ENCODE measurements at regions not wholly inside any gene's neighbourhood (a gene's known extent, or its start where the extent isn't known, plus 50 kb on each side); places are given as distances from the start of the nearest gene placed in this dataset.

DNA sequence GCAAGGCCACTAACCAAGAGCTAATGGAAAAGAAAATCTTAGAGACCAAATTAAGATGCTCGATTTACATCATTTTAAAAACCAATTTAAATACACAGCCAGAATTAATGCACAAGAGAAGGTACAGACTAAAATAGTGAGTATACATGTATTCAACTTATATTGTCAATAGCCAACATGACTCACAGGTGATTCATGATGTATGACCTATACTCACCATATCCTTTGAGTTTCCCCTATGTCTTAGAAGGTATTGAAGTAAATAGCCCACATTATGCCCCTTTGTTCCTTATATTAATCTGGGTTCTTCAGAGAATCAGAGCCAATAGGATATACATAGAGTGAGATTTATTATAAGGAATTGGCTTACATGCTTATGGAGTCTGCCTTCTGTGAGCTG is 97.5 kb upstream of the ANO3 start:
- DNase-seq (ENCODE audit: low read depth): no peak

- no peak for DNase-seq (ENCODE audit: low read depth)
These were observed 88.5 kb upstream of the ANO3 start for GRCh38 chr11:26243426-26243825.

DNA sequence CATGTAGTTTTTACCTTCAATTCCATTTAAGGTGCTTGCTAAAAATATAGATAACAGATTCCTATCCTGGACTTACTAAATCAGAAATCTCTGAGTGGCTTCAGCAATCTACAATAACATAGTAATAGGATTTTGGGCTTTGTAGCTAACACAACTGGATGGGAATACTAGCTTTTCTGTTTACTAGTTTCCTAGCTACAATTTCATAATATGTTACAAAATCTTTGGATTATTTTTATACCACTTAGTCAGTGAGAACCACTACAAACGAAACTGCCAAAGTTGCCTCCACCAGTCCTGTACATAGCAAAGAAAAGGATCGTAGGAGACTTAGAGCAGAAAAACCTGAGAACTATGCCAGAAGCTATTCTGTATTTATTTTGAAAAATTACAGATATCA is 87.7 kb upstream of the ANO3 start:
- DNase-seq (ENCODE audit: low read depth): peak; percentile 59

DNA sequence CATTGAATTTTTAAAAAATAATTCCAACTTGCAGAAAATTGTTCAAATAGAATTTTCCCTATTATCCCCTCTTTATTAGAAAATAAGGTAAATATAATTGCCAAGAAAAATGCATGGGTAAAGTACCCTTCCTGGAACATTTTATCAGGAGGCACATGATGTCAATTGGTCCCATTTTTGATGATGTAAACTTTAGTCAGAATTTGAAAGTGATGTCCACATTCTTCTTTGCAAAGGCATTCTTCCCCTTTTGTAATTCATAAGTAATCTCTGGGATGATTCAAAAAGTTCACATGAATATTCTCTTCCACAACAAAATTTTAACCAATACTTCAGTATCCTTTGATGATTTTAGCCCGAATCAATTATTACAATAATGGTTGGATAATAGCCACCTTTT is 86.9 kb upstream of the ANO3 start:
- DNase-seq (ENCODE audit: low read depth): peak; percentile 35

DNA sequence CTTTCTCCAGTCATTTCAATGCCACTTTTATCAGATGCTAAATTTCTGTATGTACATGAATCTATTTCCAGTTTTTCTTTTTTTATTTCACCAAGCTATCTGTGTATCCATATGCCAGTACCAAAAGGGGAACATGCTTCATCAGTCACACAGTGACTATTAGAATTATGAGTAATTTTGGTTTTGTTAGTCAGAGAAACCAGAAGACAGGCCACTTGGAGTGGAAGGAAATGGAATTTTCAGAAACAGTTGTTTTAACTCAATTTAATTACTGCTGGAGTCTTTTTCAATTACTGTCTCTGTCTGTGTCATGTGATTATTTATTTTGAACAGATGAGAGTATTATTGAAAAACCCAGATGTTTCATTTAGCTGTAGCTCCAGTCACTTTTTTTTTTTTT is 84.6 kb upstream of the ANO3 start:
- peak; percentile 84 for DNase-seq (ENCODE audit: low read depth)

GRCh38 chr11:26248661-26249060 is 83.3 kb upstream of the ANO3 start:
- no peak for DNase-seq (ENCODE audit: low read depth)

- DNase-seq (ENCODE audit: low read depth): no peak
These were observed 77.6 kb upstream of the ANO3 start for GRCh38 chr11:26254378-26254777.

GRCh38 chr11:26263769-26264168 is 68.2 kb upstream of the ANO3 start:
- DNase-seq (ENCODE audit: low read depth): no peak

GRCh38 chr11:26264266-26264665 is 67.7 kb upstream of the ANO3 start:
- DNase-seq (ENCODE audit: low read depth): no peak

DNA sequence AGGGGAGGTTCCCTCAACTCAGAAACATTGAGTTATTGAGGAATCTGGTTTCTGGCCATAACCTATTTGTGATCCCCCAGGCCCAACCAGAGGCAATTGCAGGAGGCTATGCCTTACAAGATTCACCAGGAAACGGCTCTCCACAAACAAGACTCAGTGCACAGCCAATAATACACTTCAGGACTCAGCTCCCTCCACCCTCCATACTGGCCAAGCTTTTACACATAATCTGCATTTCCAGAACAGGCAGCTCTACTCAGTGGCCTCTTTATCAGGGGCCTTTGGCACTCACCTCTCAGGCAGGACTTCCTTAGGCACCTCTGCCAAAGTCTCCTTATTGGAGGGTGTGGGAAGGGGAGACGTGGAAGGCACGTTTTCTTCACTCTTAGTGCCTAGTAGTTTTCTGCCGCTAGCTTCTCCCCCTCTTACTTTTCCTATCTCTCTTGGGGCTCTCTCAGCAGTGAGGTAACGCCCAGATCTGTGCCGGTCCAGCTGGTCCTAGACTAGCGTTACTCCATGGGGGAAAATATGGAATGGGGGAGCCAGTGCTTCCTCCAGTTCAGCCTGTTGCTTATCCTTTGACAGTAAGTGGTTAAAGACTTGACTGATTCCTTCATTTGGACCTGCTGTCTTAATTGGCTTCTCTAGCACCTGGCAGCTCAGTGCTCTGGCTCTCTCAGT is 62.8 kb upstream of the ANO3 start:
- DNase-seq (ENCODE audit: low read depth): no peak

- no peak for DNase-seq (ENCODE audit: low read depth)
These were observed 60.3 kb upstream of the ANO3 start for GRCh38 chr11:26271666-26272065.

GRCh38 chr11:26276798-26277424 is 55.0 kb upstream of the ANO3 start:
- DNase-seq (ENCODE audit: low read depth): peak; percentile 57

DNA sequence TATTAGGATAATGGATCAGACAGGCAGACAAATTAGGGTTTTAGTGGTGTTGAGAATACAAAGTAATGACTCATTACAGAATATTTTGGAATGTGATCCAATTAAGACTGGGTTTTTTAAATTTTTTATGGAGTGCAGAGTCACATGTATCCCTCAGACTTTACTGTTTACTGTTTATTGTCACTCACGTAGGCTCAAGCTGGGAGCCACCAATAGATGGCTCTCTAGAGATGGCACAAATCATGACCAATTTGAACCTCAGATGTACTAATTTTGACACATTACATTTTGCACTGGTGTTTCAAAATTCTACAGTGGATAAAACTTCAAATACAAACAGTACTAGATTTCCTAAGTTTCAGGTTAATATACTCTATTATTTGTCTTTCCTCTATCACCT is 53.6 kb upstream of the ANO3 start:
- no peak for DNase-seq (ENCODE audit: low read depth)
